ENCODE measurements at regions not wholly inside any gene's neighbourhood (a gene's known extent, or its start where the extent isn't known, plus 50 kb on each side); places are given as distances from the start of the nearest gene placed in this dataset.

DNA sequence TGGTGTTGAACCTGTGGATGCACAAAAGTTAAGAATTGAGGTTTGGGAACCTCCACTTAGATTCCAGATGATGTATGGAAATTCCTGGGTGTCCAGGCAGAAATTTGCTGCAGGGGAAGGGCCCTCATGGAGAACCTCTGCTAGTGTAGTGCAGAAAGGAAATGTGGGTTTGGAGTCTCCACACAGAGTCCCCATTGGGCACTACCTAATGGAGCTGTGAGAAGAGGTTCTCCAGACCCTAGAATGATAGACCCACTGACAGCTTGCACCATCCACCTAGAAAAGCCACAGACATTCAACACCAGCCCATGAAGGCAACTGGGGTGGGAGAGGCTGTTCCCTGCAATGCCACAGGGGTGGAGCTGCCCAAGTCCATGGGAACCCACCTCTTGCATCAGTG lies 1032.8 kb upstream of the EPHA6 start:
- no peak for TF ChIP-seq EZH2 (IDR thresholded peaks at IDR 0.05; ENCODE audit: low read length)
- no peak for TF ChIP-seq CTCF (optimal IDR thresholded peaks at IDR 0.05 in 1 of 3, IDR thresholded peaks at IDR 0.05 in 1 of 3, conservative IDR thresholded peaks at IDR 0.05 in 1 of 3; ENCODE audit: extremely low read depth in 1 of 3, insufficient read depth in 2 of 3, low read length in 3 of 3)

Measured in keratinocyte (primary cell).